ENCODE measurements at regions not wholly inside any gene's neighbourhood (a gene's known extent, or its start where the extent isn't known, plus 50 kb on each side); places are given as distances from the start of the nearest gene placed in this dataset.

DNA sequence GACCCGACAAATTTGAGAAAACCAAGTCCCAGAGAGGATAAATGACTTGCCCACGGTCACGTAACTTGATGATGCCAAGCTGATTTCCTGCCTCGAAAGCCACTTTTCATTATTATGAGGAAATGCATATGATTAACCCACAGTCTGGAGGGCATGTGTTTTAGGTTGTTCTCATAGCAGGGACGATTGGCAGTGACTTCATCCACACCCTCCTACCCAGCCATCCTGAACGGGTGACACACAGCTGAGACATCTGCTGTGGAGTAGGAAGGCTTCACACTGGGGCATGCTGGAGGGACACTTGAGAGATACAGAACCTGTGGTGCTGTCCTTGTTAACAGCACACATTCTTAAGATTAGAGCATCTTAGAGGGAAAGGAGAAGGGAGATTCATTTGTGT, 65.4 kb upstream of the WDFY2 start:
- Mint-ChIP-seq H3K9me3 (ENCODE audit: low read depth) (no peaks in the 10 kb centered on the region), H3K4me3 (no peak overlapping the region), H3K36me3 (no peaks in the 10 kb centered on the region), H3K27me3 (no peaks in the 10 kb centered on the region), H3K27ac (no peak overlapping the region), H3K4me1 (ENCODE audit: low read depth) (peaks cover 20% of the 10 kb centered on the region)

DNA sequence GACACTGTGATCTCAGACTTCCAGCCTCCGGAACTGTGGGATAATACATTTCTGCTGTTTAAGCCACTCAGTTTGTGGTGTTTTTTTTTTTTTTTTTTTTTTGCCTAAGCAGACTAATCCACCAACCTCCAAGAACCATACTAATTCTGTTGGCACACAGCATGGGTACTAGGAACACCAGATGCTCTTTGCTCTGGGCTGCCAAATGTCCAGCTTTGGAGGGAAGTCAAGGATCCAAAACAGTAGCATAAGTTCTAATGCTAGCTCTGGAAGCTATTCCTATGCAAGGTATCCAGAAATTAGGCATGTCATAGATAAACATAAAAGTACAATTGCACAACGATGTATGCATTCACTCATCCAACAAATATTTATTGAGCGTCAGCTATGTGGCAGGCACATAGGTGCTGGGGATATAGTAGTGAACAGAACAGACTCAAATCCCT, 64.5 kb upstream of the WDFY2 start:
- no peaks in the 10 kb centered on the region for H3K9me3 Mint-ChIP-seq (ENCODE audit: low read depth)
- peaks cover 20% of the 10 kb centered on the region for H3K4me1 Mint-ChIP-seq (ENCODE audit: low read depth)
- H3K4me3 Mint-ChIP-seq = no peak overlapping the region
- no peaks in the 10 kb centered on the region for H3K36me3 Mint-ChIP-seq
- no peaks in the 10 kb centered on the region for H3K27me3 Mint-ChIP-seq
- H3K27ac Mint-ChIP-seq = no peak overlapping the region

DNA sequence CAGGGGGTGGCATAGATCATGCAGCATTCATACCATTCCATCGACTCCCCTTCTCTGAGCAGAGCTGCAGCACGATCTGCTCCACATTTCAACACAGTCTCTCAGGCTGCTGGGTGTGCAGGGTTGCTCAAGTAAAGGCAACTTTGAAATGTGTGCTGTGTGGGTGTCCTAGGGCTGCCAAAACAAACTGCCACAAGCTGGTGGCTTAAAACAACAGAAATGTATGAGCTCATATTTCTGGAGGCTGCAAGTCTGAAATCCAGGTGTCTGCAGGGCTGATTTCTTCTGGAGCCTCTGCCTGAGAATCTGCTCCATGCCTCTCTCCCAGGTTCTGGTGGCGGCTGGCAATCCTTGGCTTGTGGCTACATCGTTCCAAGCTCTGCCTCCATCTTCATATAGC, 63.7 kb upstream of the WDFY2 start:
- peaks cover 20% of the 10 kb centered on the region for H3K4me1 Mint-ChIP-seq (ENCODE audit: low read depth)
- H3K27ac Mint-ChIP-seq = no peak overlapping the region
- H3K4me3 Mint-ChIP-seq = no peak overlapping the region
- H3K36me3 Mint-ChIP-seq = no peaks in the 10 kb centered on the region
- no peaks in the 10 kb centered on the region for H3K9me3 Mint-ChIP-seq (ENCODE audit: low read depth)
- no peaks in the 10 kb centered on the region for H3K27me3 Mint-ChIP-seq

DNA sequence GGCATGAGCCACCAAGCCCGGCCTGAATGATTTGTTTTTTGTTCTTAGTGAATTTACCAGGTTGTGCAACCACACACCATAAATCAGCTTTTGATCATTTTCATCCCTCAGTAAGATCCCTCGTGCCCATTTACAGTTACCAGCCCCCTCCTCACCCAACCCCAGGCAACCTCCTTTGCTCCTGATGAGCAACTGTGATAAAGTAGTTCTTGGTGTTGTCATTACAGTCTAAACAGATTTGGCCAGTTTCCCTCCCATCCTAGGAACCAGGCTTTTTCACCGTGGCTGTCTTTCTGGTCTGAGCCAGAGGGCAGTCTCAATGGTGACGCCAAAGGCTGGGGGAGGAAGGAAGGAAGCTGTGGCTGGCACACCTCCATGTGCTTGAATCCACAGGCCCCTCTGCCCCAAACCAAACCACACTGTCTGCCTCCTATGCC, 61.2 kb upstream of the WDFY2 start:
- Mint-ChIP-seq H3K4me1 (ENCODE audit: low read depth) (peaks cover 20% of the 10 kb centered on the region), H3K36me3 (no peaks in the 10 kb centered on the region), H3K9me3 (ENCODE audit: low read depth) (no peaks in the 10 kb centered on the region), H3K27me3 (no peaks in the 10 kb centered on the region), H3K27ac (peak overlapping the region; percentile 43), H3K4me3 (no peak overlapping the region)

DNA sequence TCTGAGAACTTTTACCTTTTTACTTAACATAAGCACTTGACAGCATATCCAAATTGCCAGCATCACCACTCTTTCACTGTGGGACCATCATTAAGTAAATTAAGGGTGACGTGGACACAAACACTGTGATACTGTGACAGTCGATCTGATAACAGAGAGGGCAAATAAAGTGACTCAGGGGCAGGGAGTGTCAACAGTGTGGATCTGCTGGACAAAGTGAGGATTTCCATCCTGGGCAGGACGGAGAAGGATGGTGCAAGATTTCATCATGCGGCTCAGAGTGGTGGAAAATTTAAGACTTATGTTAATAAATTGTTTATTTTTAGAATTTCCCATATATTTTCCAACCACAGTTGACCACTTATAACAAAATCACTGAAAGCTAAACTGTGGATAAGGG, 60.0 kb upstream of the WDFY2 start:
- H3K4me3 Mint-ChIP-seq = no peak overlapping the region
- H3K9me3 Mint-ChIP-seq (ENCODE audit: low read depth) = no peaks in the 10 kb centered on the region

DNA sequence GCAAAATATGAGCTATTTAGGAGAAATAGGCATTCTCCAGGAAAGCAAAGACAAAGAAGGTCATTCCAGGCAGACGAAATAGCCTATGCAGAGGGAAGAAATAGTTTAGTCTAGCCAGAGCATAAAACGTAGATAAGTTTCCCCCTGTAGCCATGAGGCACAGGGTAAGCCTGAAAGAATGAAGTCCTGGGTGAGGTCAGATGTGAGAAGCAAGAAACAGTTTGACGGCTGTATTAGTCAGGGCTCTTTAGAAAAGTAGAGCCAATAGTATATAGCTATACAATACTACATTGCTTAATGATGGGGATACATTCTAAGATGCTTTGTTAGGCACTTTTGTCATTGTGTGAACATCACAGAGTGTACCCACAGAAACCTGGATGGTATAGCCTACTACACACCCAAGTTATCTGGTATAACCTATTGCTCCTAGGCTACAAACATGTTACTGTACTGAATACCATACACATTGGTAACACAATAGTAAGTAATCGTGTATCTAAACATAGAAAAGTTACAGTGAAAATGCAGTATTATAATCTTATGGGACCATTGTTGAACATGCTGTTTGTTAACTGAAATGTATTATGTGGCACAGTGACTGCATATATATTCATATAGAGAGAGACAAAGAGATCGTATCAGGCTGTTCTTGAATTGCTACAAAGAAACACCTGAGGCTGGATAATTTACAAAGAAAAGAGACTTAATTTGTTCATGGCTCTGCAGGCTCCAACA, 59.3 kb upstream of the WDFY2 start:
- Mint-ChIP-seq H3K9me3 (ENCODE audit: low read depth) (no peaks in the 10 kb centered on the region), H3K36me3 (no peaks in the 10 kb centered on the region), H3K4me3 (no peak overlapping the region), H3K4me1 (ENCODE audit: low read depth) (peaks cover 15% of the 10 kb centered on the region), H3K27me3 (no peaks in the 10 kb centered on the region), H3K27ac (no peak overlapping the region)

More for the DNA sequence above, 60.0 kb upstream of the WDFY2 start:
- H3K27me3 Mint-ChIP-seq = no peaks in the 10 kb centered on the region
- H3K36me3 Mint-ChIP-seq = no peaks in the 10 kb centered on the region
- H3K27ac Mint-ChIP-seq = no peak overlapping the region
- peaks cover 15% of the 10 kb centered on the region for H3K4me1 Mint-ChIP-seq (ENCODE audit: low read depth)

DNA sequence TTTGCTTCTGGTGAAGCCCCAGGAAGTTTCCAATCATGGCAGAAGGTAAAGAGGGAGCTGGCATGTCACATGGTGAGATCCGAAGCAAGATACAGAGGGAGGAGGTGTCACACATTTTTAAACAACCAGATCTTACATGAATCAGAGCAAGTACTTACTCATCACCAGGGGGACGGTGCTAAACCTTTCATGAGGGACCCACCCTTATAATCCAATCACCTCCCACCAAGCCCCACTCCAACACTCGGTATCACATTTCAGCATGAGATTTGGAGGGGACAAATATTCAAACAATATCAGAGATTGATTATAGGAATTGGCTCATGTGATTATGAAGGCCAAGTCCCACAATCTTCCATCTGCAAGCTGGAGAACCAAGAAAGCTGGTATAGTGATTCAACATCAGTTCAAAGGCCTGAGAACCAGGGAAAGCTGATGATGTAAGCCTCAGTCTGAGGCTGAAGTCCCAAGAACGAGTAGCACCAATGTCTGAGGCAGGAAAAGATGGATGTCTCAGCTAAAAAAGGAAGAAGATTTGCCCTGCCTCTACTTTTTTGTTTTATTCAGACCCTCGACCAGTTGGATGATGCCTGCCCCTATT, 58.6 kb upstream of the WDFY2 start:
- no peaks in the 10 kb centered on the region for H3K27me3 Mint-ChIP-seq

DNA sequence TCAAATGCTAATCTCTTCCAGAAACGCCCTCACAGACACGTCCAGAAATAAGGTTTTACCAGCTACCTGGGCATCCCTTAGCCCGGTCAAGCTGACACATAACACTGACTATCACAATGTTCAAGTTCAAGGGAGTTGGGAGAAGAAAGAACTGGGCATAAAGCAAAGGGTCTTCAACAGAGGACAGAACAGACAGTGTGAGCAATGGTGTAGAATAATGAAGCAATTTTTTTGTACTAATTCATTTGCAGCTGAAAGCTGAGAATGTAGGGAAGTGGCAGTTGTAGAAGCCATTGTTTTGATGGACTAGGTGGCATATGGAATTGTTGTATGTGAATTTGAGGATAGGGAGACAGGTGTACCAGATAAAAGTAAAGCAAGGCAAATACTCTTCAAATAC, 58.1 kb upstream of the WDFY2 start:
- no peaks in the 10 kb centered on the region for H3K27me3 Mint-ChIP-seq
- no peak overlapping the region for H3K4me3 Mint-ChIP-seq
- H3K4me1 Mint-ChIP-seq (ENCODE audit: low read depth) = peaks cover 8% of the 10 kb centered on the region
- no peaks in the 10 kb centered on the region for H3K36me3 Mint-ChIP-seq
- no peaks in the 10 kb centered on the region for H3K9me3 Mint-ChIP-seq (ENCODE audit: low read depth)
- H3K27ac Mint-ChIP-seq = no peak overlapping the region

More for the DNA sequence above, 58.6 kb upstream of the WDFY2 start:
- Mint-ChIP-seq H3K9me3 (ENCODE audit: low read depth) (no peaks in the 10 kb centered on the region), H3K36me3 (no peaks in the 10 kb centered on the region), H3K4me3 (no peak overlapping the region), H3K4me1 (ENCODE audit: low read depth) (peaks cover 11% of the 10 kb centered on the region), H3K27ac (no peak overlapping the region)

DNA sequence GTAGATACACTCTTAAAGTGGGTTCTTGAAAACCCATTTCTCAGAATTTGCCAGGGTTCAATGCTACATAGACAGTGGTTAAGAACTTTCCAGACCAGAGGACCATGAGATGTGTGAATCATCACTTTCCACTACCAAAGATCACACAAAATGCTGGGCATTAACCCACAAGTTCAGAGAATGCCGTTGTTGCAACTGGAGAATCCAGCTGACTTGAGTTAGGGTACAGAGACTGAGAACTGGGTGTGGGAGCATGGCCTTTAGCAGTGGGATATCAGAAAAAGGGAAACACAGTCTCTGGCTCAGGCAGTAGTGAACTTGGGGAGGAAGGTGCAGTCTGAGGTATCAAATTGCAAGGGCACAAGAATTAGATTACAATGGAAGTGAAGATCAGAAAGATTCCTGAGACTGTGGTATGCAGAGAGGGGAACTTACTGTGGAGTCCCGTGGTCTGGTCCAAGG, 51.5 kb upstream of the WDFY2 start:
- peaks cover 24% of the 10 kb centered on the region for H3K4me1 Mint-ChIP-seq (ENCODE audit: low read depth)
- no peak overlapping the region for H3K4me3 Mint-ChIP-seq
- no peaks in the 10 kb centered on the region for H3K27me3 Mint-ChIP-seq
- H3K36me3 Mint-ChIP-seq = no peaks in the 10 kb centered on the region
- H3K9me3 Mint-ChIP-seq (ENCODE audit: low read depth) = no peaks in the 10 kb centered on the region
- no peak overlapping the region for H3K27ac Mint-ChIP-seq

DNA sequence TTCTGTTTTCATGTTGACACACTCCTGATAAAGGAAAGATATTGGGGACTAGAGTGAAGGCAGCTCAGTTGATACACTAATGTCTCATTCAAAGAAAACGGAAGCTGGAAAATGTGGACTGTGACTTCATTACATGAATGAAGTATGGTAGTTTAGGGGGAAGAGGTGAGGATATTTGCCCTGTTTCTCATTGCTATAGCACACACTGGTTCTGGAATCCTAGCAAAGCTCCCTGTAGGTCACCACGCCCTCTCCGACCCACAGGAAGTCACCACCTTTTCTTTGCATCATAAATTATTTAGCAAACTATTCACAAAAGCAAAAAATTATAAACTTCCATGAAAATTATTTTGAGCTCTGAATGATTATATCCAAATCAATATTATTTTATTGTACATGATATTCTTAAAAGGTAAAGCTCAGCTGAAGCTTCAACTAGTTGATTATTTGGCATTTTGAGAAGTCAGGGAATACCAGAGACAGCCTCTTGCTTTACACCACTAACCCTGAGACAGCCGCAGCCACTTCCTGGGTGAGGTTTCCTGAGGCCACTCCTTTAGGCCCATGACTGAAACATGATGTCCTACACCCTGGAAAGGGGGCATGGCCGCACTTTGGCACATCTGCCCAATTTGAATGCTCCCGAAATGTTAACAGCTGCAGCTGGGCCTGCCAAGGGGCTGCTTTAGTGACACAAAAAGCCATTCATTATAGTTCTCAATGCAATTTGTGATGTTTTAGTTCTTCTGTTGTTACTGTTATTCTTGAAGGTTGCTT, 50.0 kb upstream of the WDFY2 start:
- H3K9me3 Mint-ChIP-seq (ENCODE audit: low read depth) = no peaks in the 10 kb centered on the region
- H3K27ac Mint-ChIP-seq = peak overlapping the region; percentile 34
- H3K4me3 Mint-ChIP-seq = peak overlapping the region; percentile 46
- H3K36me3 Mint-ChIP-seq = no peaks in the 10 kb centered on the region
- no peaks in the 10 kb centered on the region for H3K27me3 Mint-ChIP-seq
- H3K4me1 Mint-ChIP-seq (ENCODE audit: low read depth) = peaks cover 24% of the 10 kb centered on the region
